T-helper 2 cell treated with Interferon-gamma antibody and Interleukin-4, amounts not matched to agents 100 ng/mL and 5 ng/mL, for 36 hours (primary cell): ENCODE measurements at regions not wholly inside any gene's neighbourhood (a gene's known extent, or its start where the extent isn't known, plus 50 kb on each side); places are given as distances from the start of the nearest gene placed in this dataset.

Experiments used
- intact Hi-C: fragments of 100-400 bp; cut with micrococcal nuclease; formaldehyde crosslinking; loops from one replicate; pipeline ENCODE4 v1.15.1; 2023

- intact Hi-C loops = no loop called here
Measured at GRCh38 chr18:34591920-34592444, 118.1 kb upstream of the DTNA start.

- intact Hi-C loops = no loop called here
Measured at GRCh38 chr18:34592481-34592880, 117.6 kb upstream of the DTNA start.

GRCh38 chr18:34592961-34593382 lies 117.1 kb upstream of the DTNA start:
- intact Hi-C loops = no loop called here

- intact Hi-C loops = no loop called here
Measured at GRCh38 chr18:34594266-34594665, 115.8 kb upstream of the DTNA start.

- intact Hi-C loops = no loop called here
Measured at GRCh38 chr18:34595690-34596089, 114.4 kb upstream of the DTNA start.

- intact Hi-C loops = no loop called here
Measured at GRCh38 chr18:34598120-34598635, 111.9 kb upstream of the DTNA start.

GRCh38 chr18:34600158-34600557 lies 109.9 kb upstream of the DTNA start:
- intact Hi-C loops = no loop called here

GRCh38 chr18:34600874-34601656 lies 109.0 kb upstream of the DTNA start:
- intact Hi-C loops = no loop called here

- intact Hi-C loops = no loop called here
Measured at GRCh38 chr18:34604591-34604990, 105.5 kb upstream of the DTNA start.

GRCh38 chr18:34606851-34607250 lies 103.2 kb upstream of the DTNA start:
- intact Hi-C loops = no loop called here

- intact Hi-C loops = no loop called here
Measured at GRCh38 chr18:34608064-34608463, 102.0 kb upstream of the DTNA start.

- intact Hi-C loops = no loop called here
Measured at GRCh38 chr18:34609986-34610648, 100.0 kb upstream of the DTNA start.

- intact Hi-C loops = no loop called here
Measured at GRCh38 chr18:34611904-34612303, 98.2 kb upstream of the DTNA start.

GRCh38 chr18:34620258-34620861 lies 89.7 kb upstream of the DTNA start:
- intact Hi-C loops = no loop called here

GRCh38 chr18:34623557-34623956 lies 86.5 kb upstream of the DTNA start:
- intact Hi-C loops = no loop called here

- intact Hi-C loops = no loop called here
Measured at GRCh38 chr18:34624551-34624950, 85.5 kb upstream of the DTNA start.

GRCh38 chr18:34626404-34627136 lies 83.5 kb upstream of the DTNA start:
- intact Hi-C loops = no loop called here

GRCh38 chr18:34627137-34627920 lies 82.8 kb upstream of the DTNA start:
- intact Hi-C loops = no loop called here

- intact Hi-C loops = no loop called here
Measured at GRCh38 chr18:34631093-34631966, 78.8 kb upstream of the DTNA start.

- intact Hi-C loops = no loop called here
Measured at GRCh38 chr18:34632321-34632720, 77.8 kb upstream of the DTNA start.
